GM18505 (cell line): ENCODE measurements at regions not wholly inside any gene's neighbourhood (a gene's known extent, or its start where the extent isn't known, plus 50 kb on each side); places are given as distances from the start of the nearest gene placed in this dataset.
"Not testable (repeated sequence)": the region's sequence is repeated elsewhere in the genome, so short reads cannot be mapped to it uniquely, and the experiment has no call there.

ENCODE experiments used
- ATAC-seq: cut with Tn5 transposase; IDR thresholded peaks from one replicate; pipeline ENCODE4 v1.9.1; 2021; ENCODE audit not compliant: unreplicated experiment
- POLR2A ChIP-seq: IDR thresholded peaks from 4 replicates; pipeline ENCODE4 v1.6.1; 2011; ENCODE audit warnings: borderline replicate concordance; ENCODE audit not compliant: insufficient read depth, insufficient read length; ENCODE audit errors: extremely low read depth

GRCh38 chr6:125631165-125631564, 118.3 kb upstream of the HEY2 start:
- no peak for ATAC-seq
- no peak for TF ChIP-seq POLR2A

GRCh38 chr6:125636011-125636410, 113.4 kb upstream of the HEY2 start:
- ATAC-seq: not testable (repeated sequence)

- TF ChIP-seq POLR2A: no peak
- ATAC-seq: no peak
Measured at GRCh38 chr6:125636671-125637070, 112.8 kb upstream of the HEY2 start.

GRCh38 chr6:125637207-125637606, 112.2 kb upstream of the HEY2 start:
- no peak for TF ChIP-seq POLR2A
- ATAC-seq: peak; percentile 74

- TF ChIP-seq POLR2A: no peak
- ATAC-seq: no peak
Measured at GRCh38 chr6:125639466-125640020, 109.9 kb upstream of the HEY2 start.

- no peak for ATAC-seq
- no peak for TF ChIP-seq POLR2A
Measured at GRCh38 chr6:125640441-125641150, 108.8 kb upstream of the HEY2 start.

GRCh38 chr6:125643967-125644661, 105.3 kb upstream of the HEY2 start:
- ATAC-seq: not testable (repeated sequence)

- ATAC-seq: no peak
- no peak for TF ChIP-seq POLR2A
Measured at GRCh38 chr6:125647391-125647790, 102.0 kb upstream of the HEY2 start.

- ATAC-seq: not testable (repeated sequence)
Measured at GRCh38 chr6:125653752-125654151, 95.7 kb upstream of the HEY2 start.

GRCh38 chr6:125655511-125655910, 93.9 kb upstream of the HEY2 start:
- no peak for TF ChIP-seq POLR2A
- ATAC-seq: no peak

- TF ChIP-seq POLR2A: no peak
- ATAC-seq: no peak
Measured at GRCh38 chr6:125656287-125656870, 93.1 kb upstream of the HEY2 start.

- ATAC-seq: no peak
- no peak for TF ChIP-seq POLR2A
Measured at GRCh38 chr6:125658136-125658535, 91.3 kb upstream of the HEY2 start.

GRCh38 chr6:125658759-125659431, 90.5 kb upstream of the HEY2 start:
- no peak for ATAC-seq

GRCh38 chr6:125659887-125660286, 89.5 kb upstream of the HEY2 start:
- no peak for TF ChIP-seq POLR2A
- no peak for ATAC-seq

More at GRCh38 chr6:125658759-125659431, 90.5 kb upstream of the HEY2 start:
- TF ChIP-seq POLR2A: no peak
